HEK293 (cell line): ENCODE measurements at regions not wholly inside any gene's neighbourhood (a gene's known extent, or its start where the extent isn't known, plus 50 kb on each side); places are given as distances from the start of the nearest gene placed in this dataset.

ENCODE experiments used
- CTCF ChIA-PET: fragments of 350-600 bp; formaldehyde crosslinking; extraction: SDS; loops from one replicate; lab custom pipeline; 2021; ENCODE audit warnings: antibody characterized with exemption; lab: Yijun Ruan, JAX
- POLR2A ChIA-PET: fragments of 300-600 bp; formaldehyde crosslinking; extraction: SDS; loops from one replicate; lab custom pipeline; 2020; ENCODE audit warnings: antibody characterized with exemption, inconsistent platforms; lab: Yijun Ruan, JAX
- H3K27ac ChIP-seq: fragments of 200-500 bp; sonication (Bioruptor generic); 2 replicates; pipeline ENCODE4 v1.5.1; 2014; ENCODE audit warnings: low read depth, low read length, control low read depth, inconsistent platforms; ENCODE audit errors: extremely low read depth
- H3K36me3 ChIP-seq, 2 experiments: fragments of 200-500 bp in 1 of 2; sonication (Bioruptor generic) in 1 of 2; 1 replicate in 1 of 2; 2 replicates in 1 of 2; pipeline ENCODE4 v1.5.1; 2014 to 2017; ENCODE audit warnings: inconsistent platforms in 2 of 2, low read length in 2 of 2; ENCODE audit not compliant: control insufficient read depth in 2 of 2, insufficient read depth in 1 of 2
- H3K4me1 ChIP-seq: fragments of 200-500 bp; sonication (Bioruptor generic); 2 replicates; pipeline ENCODE4 v1.5.1; 2014; ENCODE audit warnings: mild to moderate bottlenecking, low read length, inconsistent platforms; ENCODE audit not compliant: control insufficient read depth, insufficient read depth
- H3K4me3 ChIP-seq: 2 replicates; pipeline ENCODE4 v1.5.1; 2011; ENCODE audit warnings: low read depth, mild to moderate bottlenecking, control low read depth, low read length, moderate library complexity
- H3K9me3 ChIP-seq: fragments of 200-500 bp; sonication (Bioruptor generic); 2 replicates; pipeline ENCODE4 v1.5.1; 2014; ENCODE audit warnings: low read depth, low read length, inconsistent platforms; ENCODE audit not compliant: control insufficient read depth, insufficient read depth
- GLI2 ChIP-seq: fragments of 450-650 bp; formaldehyde crosslinking; IDR thresholded peaks from 2 replicates; pipeline ENCODE4; 2017; ENCODE audit warnings: missing biosample characterization, missing genetic modification characterization, low read depth, borderline replicate concordance
- HOXA7 ChIP-seq: sonication (generic); formaldehyde crosslinking; IDR thresholded peaks from 2 replicates; pipeline ENCODE4 v1.8.1; 2022; ENCODE audit warnings: missing genetic modification reagents, borderline replicate concordance
- KLF7 ChIP-seq: fragments of 450-650 bp; formaldehyde crosslinking; IDR thresholded peaks from 2 replicates; pipeline ENCODE4 v1.5.1; 2016; ENCODE audit warnings: missing biosample characterization, missing genetic modification characterization, borderline replicate concordance
- OSR2 ChIP-seq: fragments of 450-650 bp; formaldehyde crosslinking; IDR thresholded peaks from 2 replicates; pipeline ENCODE4 v1.5.1; 2016; ENCODE audit warnings: missing biosample characterization, missing genetic modification characterization
- SP2 ChIP-seq: fragments of 450-650 bp; formaldehyde crosslinking; IDR thresholded peaks from 2 replicates; pipeline ENCODE4 v1.5.1; 2016; ENCODE audit warnings: missing biosample characterization, missing genetic modification characterization
- SP7 ChIP-seq: fragments of 450-650 bp; formaldehyde crosslinking; IDR thresholded peaks from 2 replicates; pipeline ENCODE4 v1.5.1; 2016; ENCODE audit warnings: missing biosample characterization, missing genetic modification characterization
- TRIM28 ChIP-seq: IDR thresholded peaks from 2 replicates; pipeline ENCODE4 v1.6.1; 2011; ENCODE audit warnings: low read length, control low read depth, borderline replicate concordance
- YY1 ChIP-seq: fragments of 450-650 bp; formaldehyde crosslinking; IDR thresholded peaks from 2 replicates; pipeline ENCODE4 v1.5.1; 2018; ENCODE audit warnings: missing biosample characterization, missing genetic modification characterization
- ZEB2 ChIP-seq: fragments of 450-650 bp; formaldehyde crosslinking; IDR thresholded peaks from 2 replicates; pipeline ENCODE4 v1.5.1; 2016; ENCODE audit warnings: missing biosample characterization, missing genetic modification characterization
- ZFP69B ChIP-seq: fragments of 450-650 bp; formaldehyde crosslinking; IDR thresholded peaks from 2 replicates; pipeline ENCODE4 v1.5.1; 2016; ENCODE audit warnings: missing biosample characterization, missing genetic modification characterization
- ZNF10 ChIP-seq: fragments of 450-650 bp; formaldehyde crosslinking; IDR thresholded peaks from 2 replicates; pipeline ENCODE4 v1.5.1; 2017; ENCODE audit warnings: missing biosample characterization, missing genetic modification characterization
- ZNF140 ChIP-seq: fragments of 450-650 bp; formaldehyde crosslinking; IDR thresholded peaks from 2 replicates; pipeline ENCODE4 v1.5.1; 2016; ENCODE audit warnings: missing biosample characterization, missing genetic modification characterization
- ZNF18 ChIP-seq: fragments of 450-650 bp; formaldehyde crosslinking; IDR thresholded peaks from 2 replicates; pipeline ENCODE4 v1.5.1; 2016; ENCODE audit warnings: missing biosample characterization, missing genetic modification characterization
- ZNF2 ChIP-seq: fragments of 450-650 bp; formaldehyde crosslinking; IDR thresholded peaks from 2 replicates; pipeline ENCODE4 v1.5.1; 2016; ENCODE audit warnings: missing biosample characterization, missing genetic modification characterization
- ZNF266 ChIP-seq: fragments of 450-650 bp; formaldehyde crosslinking; IDR thresholded peaks from 2 replicates; pipeline ENCODE4 v1.5.1; 2016; ENCODE audit warnings: missing biosample characterization, missing genetic modification characterization, low read depth
- ZNF529 ChIP-seq: fragments of 450-650 bp; formaldehyde crosslinking; IDR thresholded peaks from 2 replicates; pipeline ENCODE4 v1.5.1; 2017; ENCODE audit warnings: missing genetic modification characterization, missing biosample characterization; ENCODE audit not compliant: insufficient replicate concordance
- ZNF585B ChIP-seq: fragments of 450-650 bp; formaldehyde crosslinking; IDR thresholded peaks from 2 replicates; pipeline ENCODE4 v1.5.1; 2016; ENCODE audit warnings: missing biosample characterization, missing genetic modification characterization
- ZNF658 ChIP-seq: fragments of 450-650 bp; formaldehyde crosslinking; IDR thresholded peaks from 2 replicates; pipeline ENCODE4; 2016; ENCODE audit warnings: missing biosample characterization, missing genetic modification characterization
- ZNF664 ChIP-seq: fragments of 450-650 bp; formaldehyde crosslinking; IDR thresholded peaks from 2 replicates; pipeline ENCODE4 v1.5.1; 2016; ENCODE audit warnings: missing biosample characterization, missing genetic modification characterization
- ZNF776 ChIP-seq: fragments of 450-650 bp; formaldehyde crosslinking; IDR thresholded peaks from 2 replicates; pipeline ENCODE4 v1.5.0; 2017; ENCODE audit warnings: missing biosample characterization, missing genetic modification characterization, borderline replicate concordance
- ZNF791 ChIP-seq: fragments of 450-650 bp; formaldehyde crosslinking; IDR thresholded peaks from 2 replicates; pipeline ENCODE4 v1.5.1; 2016; ENCODE audit warnings: missing biosample characterization, missing genetic modification characterization
- ZNF792 ChIP-seq: fragments of 450-650 bp; formaldehyde crosslinking; IDR thresholded peaks from 2 replicates; pipeline ENCODE4 v1.5.1; 2016; ENCODE audit warnings: missing biosample characterization, missing genetic modification characterization
- TF ChIP-seq, protein P1 (sequence below): fragments of 450-650 bp; formaldehyde crosslinking; IDR thresholded peaks from 2 replicates; pipeline ENCODE4 v1.5.1; 2016; ENCODE audit warnings: missing biosample characterization, missing genetic modification characterization, low read depth
- TF ChIP-seq, protein P2 (sequence below): fragments of 450-650 bp; formaldehyde crosslinking; IDR thresholded peaks from 2 replicates; pipeline ENCODE4 v1.5.1; 2016; ENCODE audit warnings: missing biosample characterization, missing genetic modification characterization
- TF ChIP-seq, protein P3 (sequence below): fragments of 450-650 bp; formaldehyde crosslinking; IDR thresholded peaks from 2 replicates; pipeline ENCODE4 v1.5.1; 2016; ENCODE audit warnings: missing biosample characterization, missing genetic modification characterization
- TF ChIP-seq, protein P4 (sequence below): fragments of 450-650 bp; formaldehyde crosslinking; IDR thresholded peaks from 2 replicates; pipeline ENCODE4 v1.5.1; 2016; ENCODE audit warnings: missing biosample characterization, missing genetic modification characterization

DNA sequence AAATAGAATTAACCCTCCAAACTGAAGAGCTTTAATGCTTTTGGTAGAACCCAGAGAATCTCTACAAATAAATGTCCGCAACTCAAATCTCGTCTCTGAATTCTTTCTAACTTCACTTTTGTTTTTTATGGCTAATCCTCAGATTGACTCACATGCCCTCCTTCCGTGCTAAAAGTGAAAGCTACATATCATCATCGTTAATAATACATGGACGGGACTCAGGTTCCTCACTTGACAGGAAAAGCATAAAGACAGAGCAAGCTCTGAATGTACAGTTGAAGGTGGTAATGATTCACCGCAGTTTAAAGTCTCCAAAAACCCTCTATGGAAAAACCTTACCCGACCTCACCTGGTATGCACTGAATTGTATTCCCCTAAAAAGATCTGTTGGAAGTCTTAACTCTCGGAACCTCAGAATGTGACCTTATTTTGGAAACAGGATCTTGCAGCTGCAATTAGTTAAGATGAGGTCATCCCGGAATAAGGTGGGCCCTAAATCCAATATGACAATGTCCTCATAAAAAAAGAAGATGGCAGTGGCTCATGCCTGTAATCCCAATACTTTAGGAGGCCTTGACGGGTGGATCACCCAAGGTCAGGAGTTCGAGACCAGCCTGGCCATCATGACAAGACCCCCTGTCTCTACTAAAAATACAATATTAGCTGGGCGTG is 147.4 kb upstream of the FOXN3 start:
- TF ChIP-seq, protein P1, sequence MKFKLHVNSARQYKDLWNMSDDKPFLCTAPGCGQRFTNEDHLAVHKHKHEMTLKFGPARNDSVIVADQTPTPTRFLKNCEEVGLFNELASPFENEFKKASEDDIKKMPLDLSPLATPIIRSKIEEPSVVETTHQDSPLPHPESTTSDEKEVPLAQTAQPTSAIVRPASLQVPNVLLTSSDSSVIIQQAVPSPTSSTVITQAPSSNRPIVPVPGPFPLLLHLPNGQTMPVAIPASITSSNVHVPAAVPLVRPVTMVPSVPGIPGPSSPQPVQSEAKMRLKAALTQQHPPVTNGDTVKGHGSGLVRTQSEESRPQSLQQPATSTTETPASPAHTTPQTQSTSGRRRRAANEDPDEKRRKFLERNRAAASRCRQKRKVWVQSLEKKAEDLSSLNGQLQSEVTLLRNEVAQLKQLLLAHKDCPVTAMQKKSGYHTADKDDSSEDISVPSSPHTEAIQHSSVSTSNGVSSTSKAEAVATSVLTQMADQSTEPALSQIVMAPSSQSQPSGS, result peak; percentile 39; the same call in 1 of the 2 replicates
- TF ChIP-seq YY1 (no peak), OSR2 (tag by site-specific recombination) (no peak), ZNF529 (tag by site-specific recombination) (no peak), SP7 (no peak), ZNF776 (tag by site-specific recombination) (no peak)
- POLR2A ChIA-PET, result interaction anchor here (0.5 to 0.6 kb wide), 2 partner anchors 12 to 19 kb away, joined by 3 to 5 read pairs; no protein-coding TSS in a partner anchor
- no peaks in the 10 kb centered on the region for H3K36me3 ChIP-seq
- H3K27ac ChIP-seq, result no peak overlapping the region
- H3K9me3 ChIP-seq, result no peaks in the 10 kb centered on the region
- H3K4me3 ChIP-seq, result no peak overlapping the region
- CTCF ChIA-PET, result no interaction called here
- H3K4me1 ChIP-seq, result no peaks in the 10 kb centered on the region

GRCh38 chr14:89563471-89563870 is 146.4 kb upstream of the FOXN3 start:
- no peak overlapping the region for H3K4me3 ChIP-seq
- TF ChIP-seq HOXA7 (CRISPR knock-in tag) (no peak), SP2 (no peak), SP7 (no peak), TRIM28 (no peak), ZNF140 (tag by site-specific recombination) (no peak), ZNF792 (tag by site-specific recombination) (no peak), KLF7 (no peak), ZNF658 (no peak), ZFP69B (tag by site-specific recombination) (no peak)
- TF ChIP-seq, protein P2, sequence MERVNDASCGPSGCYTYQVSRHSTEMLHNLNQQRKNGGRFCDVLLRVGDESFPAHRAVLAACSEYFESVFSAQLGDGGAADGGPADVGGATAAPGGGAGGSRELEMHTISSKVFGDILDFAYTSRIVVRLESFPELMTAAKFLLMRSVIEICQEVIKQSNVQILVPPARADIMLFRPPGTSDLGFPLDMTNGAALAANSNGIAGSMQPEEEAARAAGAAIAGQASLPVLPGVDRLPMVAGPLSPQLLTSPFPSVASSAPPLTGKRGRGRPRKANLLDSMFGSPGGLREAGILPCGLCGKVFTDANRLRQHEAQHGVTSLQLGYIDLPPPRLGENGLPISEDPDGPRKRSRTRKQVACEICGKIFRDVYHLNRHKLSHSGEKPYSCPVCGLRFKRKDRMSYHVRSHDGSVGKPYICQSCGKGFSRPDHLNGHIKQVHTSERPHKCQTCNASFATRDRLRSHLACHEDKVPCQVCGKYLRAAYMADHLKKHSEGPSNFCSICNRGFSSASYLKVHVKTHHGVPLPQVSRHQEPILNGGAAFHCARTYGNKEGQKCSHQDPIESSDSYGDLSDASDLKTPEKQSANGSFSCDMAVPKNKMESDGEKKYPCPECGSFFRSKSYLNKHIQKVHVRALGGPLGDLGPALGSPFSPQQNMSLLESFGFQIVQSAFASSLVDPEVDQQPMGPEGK, result no peak
- no peaks in the 10 kb centered on the region for H3K36me3 ChIP-seq
- CTCF ChIA-PET, result interaction anchor here (0.6 kb wide), 1 partner anchor 28 kb away, joined by 4 read pairs; no protein-coding TSS in a partner anchor
- POLR2A ChIA-PET, result no interaction called here
- no peak overlapping the region for H3K27ac ChIP-seq
- no peaks in the 10 kb centered on the region for H3K4me1 ChIP-seq
- H3K9me3 ChIP-seq, result no peaks in the 10 kb centered on the region

DNA sequence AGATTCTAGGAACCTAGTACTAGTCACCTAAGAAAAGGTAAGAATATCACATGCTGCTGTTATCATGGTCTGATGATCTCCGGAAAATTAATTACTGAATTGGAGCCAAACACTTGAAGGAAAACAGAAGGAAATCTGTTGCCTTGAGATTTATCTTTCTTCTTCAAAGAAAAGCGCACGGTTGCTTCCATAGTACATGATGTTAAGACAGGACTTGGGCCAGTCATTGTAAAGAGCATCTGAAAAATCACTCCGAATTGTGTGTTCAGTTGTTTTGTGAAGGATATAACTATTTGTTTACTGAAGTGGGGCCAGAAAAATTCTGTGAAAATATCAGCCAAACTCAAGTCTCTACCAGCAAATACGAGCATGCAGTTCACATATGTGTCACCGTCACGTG is 134.9 kb upstream of the FOXN3 start:
- H3K9me3 ChIP-seq, result no peaks in the 10 kb centered on the region
- H3K4me1 ChIP-seq, result no peaks in the 10 kb centered on the region
- POLR2A ChIA-PET, result no interaction called here
- no peak overlapping the region for H3K4me3 ChIP-seq
- CTCF ChIA-PET, result no interaction called here
- H3K27ac ChIP-seq, result no peak overlapping the region
- no peaks in the 10 kb centered on the region for H3K36me3 ChIP-seq
- TF ChIP-seq, protein P3, sequence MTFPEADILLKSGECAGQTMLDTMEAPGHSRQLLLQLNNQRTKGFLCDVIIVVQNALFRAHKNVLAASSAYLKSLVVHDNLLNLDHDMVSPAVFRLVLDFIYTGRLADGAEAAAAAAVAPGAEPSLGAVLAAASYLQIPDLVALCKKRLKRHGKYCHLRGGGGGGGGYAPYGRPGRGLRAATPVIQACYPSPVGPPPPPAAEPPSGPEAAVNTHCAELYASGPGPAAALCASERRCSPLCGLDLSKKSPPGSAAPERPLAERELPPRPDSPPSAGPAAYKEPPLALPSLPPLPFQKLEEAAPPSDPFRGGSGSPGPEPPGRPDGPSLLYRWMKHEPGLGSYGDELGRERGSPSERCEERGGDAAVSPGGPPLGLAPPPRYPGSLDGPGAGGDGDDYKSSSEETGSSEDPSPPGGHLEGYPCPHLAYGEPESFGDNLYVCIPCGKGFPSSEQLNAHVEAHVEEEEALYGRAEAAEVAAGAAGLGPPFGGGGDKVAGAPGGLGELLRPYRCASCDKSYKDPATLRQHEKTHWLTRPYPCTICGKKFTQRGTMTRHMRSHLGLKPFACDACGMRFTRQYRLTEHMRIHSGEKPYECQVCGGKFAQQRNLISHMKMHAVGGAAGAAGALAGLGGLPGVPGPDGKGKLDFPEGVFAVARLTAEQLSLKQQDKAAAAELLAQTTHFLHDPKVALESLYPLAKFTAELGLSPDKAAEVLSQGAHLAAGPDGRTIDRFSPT, result no peak
- TF ChIP-seq ZNF585B (tag by site-specific recombination), result no peak
- no peak for TF ChIP-seq ZNF10 (tag by site-specific recombination)
- TF ChIP-seq, protein P4, sequence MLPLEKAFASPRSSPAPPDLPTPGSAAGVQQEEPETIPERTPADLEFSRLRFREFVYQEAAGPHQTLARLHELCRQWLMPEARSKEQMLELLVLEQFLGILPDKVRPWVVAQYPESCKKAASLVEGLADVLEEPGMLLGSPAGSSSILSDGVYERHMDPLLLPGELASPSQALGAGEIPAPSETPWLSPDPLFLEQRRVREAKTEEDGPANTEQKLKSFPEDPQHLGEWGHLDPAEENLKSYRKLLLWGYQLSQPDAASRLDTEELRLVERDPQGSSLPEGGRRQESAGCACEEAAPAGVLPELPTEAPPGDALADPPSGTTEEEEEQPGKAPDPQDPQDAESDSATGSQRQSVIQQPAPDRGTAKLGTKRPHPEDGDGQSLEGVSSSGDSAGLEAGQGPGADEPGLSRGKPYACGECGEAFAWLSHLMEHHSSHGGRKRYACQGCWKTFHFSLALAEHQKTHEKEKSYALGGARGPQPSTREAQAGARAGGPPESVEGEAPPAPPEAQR (tag by site-specific recombination), result no peak
- TF ChIP-seq ZNF18 (tag by site-specific recombination), result no peak
- TF ChIP-seq ZNF791 (tag by site-specific recombination), result no peak
- no peak for TF ChIP-seq GLI2 (tag by site-specific recombination)
- TF ChIP-seq ZNF664 (tag by site-specific recombination), result no peak
- no peak for TF ChIP-seq ZEB2 (tag by site-specific recombination)
- no peak for TF ChIP-seq ZNF266 (tag by site-specific recombination)
- TF ChIP-seq ZNF2 (tag by site-specific recombination), result no peak
